WTC11 (cell line): ENCODE measurements at regions not wholly inside any gene's neighbourhood (a gene's known extent, or its start where the extent isn't known, plus 50 kb on each side); places are given as distances from the start of the nearest gene placed in this dataset.

Experiments
- ATAC-seq: fragments of 200-7000 bp; cut with Tn5 transposase; 2 replicates; pipeline ENCODE4 v1.10.0; 2021; ENCODE audit warnings: mild to moderate bottlenecking, moderate library complexity
- CTCF ChIA-PET: fragments of 300-600 bp; sonication (Branson Sonifier 250); formaldehyde crosslinking; loops from one replicate; lab custom pipeline; 2021; ENCODE audit warnings: antibody characterized with exemption; lab: Charles Lee
- POLR2A ChIA-PET: fragments of 350-600 bp; sonication (Branson Sonifier 250); formaldehyde crosslinking; loops from one replicate; lab custom pipeline; 2021; ENCODE audit warnings: antibody characterized with exemption; lab: Charles Lee
- DNase-seq: peaks from one replicate; pipeline ENCODE4 v3.0.0; 2021; ENCODE audit warnings: low spot score
- H3K27ac Mint-ChIP-seq: 2 replicates; pipeline ENCODE4 v1.8.0; 2021; ENCODE audit warnings: mixed read lengths
- H3K27me3 Mint-ChIP-seq: 2 replicates; pipeline ENCODE4 v1.8.0; 2021; ENCODE audit warnings: low read depth, mild to moderate bottlenecking, moderate library complexity, mixed read lengths
- H3K36me3 Mint-ChIP-seq: 2 replicates; pipeline ENCODE4 v1.8.0; 2021; ENCODE audit warnings: mixed read lengths
- H3K4me1 Mint-ChIP-seq: 2 replicates; pipeline ENCODE4 v1.8.0; 2022; ENCODE audit warnings: mixed read lengths
- H3K4me3 Mint-ChIP-seq: 2 replicates; pipeline ENCODE4 v1.8.0; 2021; ENCODE audit warnings: mild to moderate bottlenecking, moderate library complexity, mixed read lengths
- H3K9me3 Mint-ChIP-seq: 2 replicates; pipeline ENCODE4 v1.8.0; 2021; ENCODE audit warnings: mixed read lengths
- AR ChIP-seq: fragments of 250-450 bp; sonication (Bioruptor Pico); IDR thresholded peaks from 2 replicates; pipeline ENCODE4 v1.9.0; 2021; ENCODE audit warnings: mild to moderate bottlenecking
- ATF1 ChIP-seq: sonication (generic); formaldehyde crosslinking; IDR thresholded peaks from 2 replicates; pipeline ENCODE4 v1.8.1; 2023; ENCODE audit warnings: mild to moderate bottlenecking, moderate library complexity, missing genetic modification reagents
- CREB1 ChIP-seq: sonication (generic); formaldehyde crosslinking; IDR thresholded peaks from 2 replicates; pipeline ENCODE4 v1.8.0; 2023; ENCODE audit warnings: mild to moderate bottlenecking, missing genetic modification reagents
- E2F5 ChIP-seq: sonication (generic); formaldehyde crosslinking; IDR thresholded peaks from 2 replicates; pipeline ENCODE4 v1.8.1; 2022; ENCODE audit warnings: mild to moderate bottlenecking, moderate library complexity, missing genetic modification reagents
- EMX1 ChIP-seq: fragments of 250-450 bp; sonication (Bioruptor Pico); IDR thresholded peaks from 2 replicates; pipeline ENCODE4 v1.8.0; 2021; ENCODE audit warnings: mild to moderate bottlenecking
- FOXJ3 ChIP-seq: sonication (generic); formaldehyde crosslinking; IDR thresholded peaks from 2 replicates; pipeline ENCODE4 v1.9.0; 2021; ENCODE audit warnings: missing genetic modification reagents, mild to moderate bottlenecking, borderline replicate concordance
- IRF2 ChIP-seq: sonication (generic); formaldehyde crosslinking; IDR thresholded peaks from 2 replicates; pipeline ENCODE4 v1.8.0; 2022; ENCODE audit warnings: low read depth, missing genetic modification reagents, borderline replicate concordance
- JAZF1 ChIP-seq: fragments of 250-450 bp; sonication (Bioruptor Pico); IDR thresholded peaks from 2 replicates; pipeline ENCODE4 v1.9.0; 2021; ENCODE audit warnings: moderate library complexity, mild to moderate bottlenecking, inconsistent platforms
- KAT7 ChIP-seq: sonication (generic); formaldehyde crosslinking; IDR thresholded peaks from 2 replicates; pipeline ENCODE4 v1.8.1; 2023; ENCODE audit warnings: missing genetic modification reagents, mild to moderate bottlenecking, borderline replicate concordance
- MLX ChIP-seq: sonication (generic); formaldehyde crosslinking; IDR thresholded peaks from 2 replicates; pipeline ENCODE4 v1.8.1; 2023; ENCODE audit warnings: mild to moderate bottlenecking, missing genetic modification reagents, moderate library complexity
- MXD4 ChIP-seq: fragments of 250-450 bp; sonication (Bioruptor Pico); IDR thresholded peaks from 2 replicates; pipeline ENCODE4 v1.8.0; 2021; ENCODE audit warnings: mild to moderate bottlenecking, moderate library complexity, borderline replicate concordance
- NR1H2 ChIP-seq: sonication (generic); formaldehyde crosslinking; IDR thresholded peaks from 2 replicates; pipeline ENCODE4 v1.9.0; 2021; ENCODE audit warnings: mild to moderate bottlenecking, moderate library complexity, missing genetic modification reagents
- SMAD3 ChIP-seq: sonication (generic); formaldehyde crosslinking; IDR thresholded peaks from 2 replicates; pipeline ENCODE4 v1.8.0; 2022; ENCODE audit warnings: missing genetic modification reagents, mild to moderate bottlenecking, borderline replicate concordance
- USF1 ChIP-seq: sonication (generic); formaldehyde crosslinking; IDR thresholded peaks from 2 replicates; pipeline ENCODE4 v1.8.0; 2022; ENCODE audit warnings: mild to moderate bottlenecking, missing genetic modification reagents
- ZBTB21 ChIP-seq: sonication (generic); formaldehyde crosslinking; IDR thresholded peaks from 2 replicates; pipeline ENCODE4 v1.8.1; 2023; ENCODE audit warnings: mild to moderate bottlenecking, missing genetic modification reagents, borderline replicate concordance
- ZNF423 ChIP-seq: fragments of 250-450 bp; sonication (Bioruptor Pico); IDR thresholded peaks from 2 replicates; pipeline ENCODE4 v2.1.2; 2022; ENCODE audit warnings: mild to moderate bottlenecking, moderate library complexity
- TF ChIP-seq, protein P1 (sequence below): sonication (generic); formaldehyde crosslinking; IDR thresholded peaks from 2 replicates; pipeline ENCODE4 v1.8.1; 2023; ENCODE audit warnings: mild to moderate bottlenecking, missing genetic modification reagents
- TF ChIP-seq, protein P2 (sequence below): sonication (generic); formaldehyde crosslinking; IDR thresholded peaks from 2 replicates; pipeline ENCODE4 v1.8.1; 2022; ENCODE audit warnings: low read depth, missing genetic modification reagents, borderline replicate concordance
- TF ChIP-seq, protein P3 (sequence below): sonication (generic); formaldehyde crosslinking; IDR thresholded peaks from 2 replicates; pipeline ENCODE4 v1.8.0; 2022; ENCODE audit warnings: missing genetic modification reagents
- TF ChIP-seq, protein P4 (sequence below): fragments of 250-450 bp; sonication (Bioruptor Pico); IDR thresholded peaks from 2 replicates; pipeline ENCODE4 v1.9.0; 2021; ENCODE audit warnings: moderate library complexity, mild to moderate bottlenecking, inconsistent platforms, borderline replicate concordance

DNA sequence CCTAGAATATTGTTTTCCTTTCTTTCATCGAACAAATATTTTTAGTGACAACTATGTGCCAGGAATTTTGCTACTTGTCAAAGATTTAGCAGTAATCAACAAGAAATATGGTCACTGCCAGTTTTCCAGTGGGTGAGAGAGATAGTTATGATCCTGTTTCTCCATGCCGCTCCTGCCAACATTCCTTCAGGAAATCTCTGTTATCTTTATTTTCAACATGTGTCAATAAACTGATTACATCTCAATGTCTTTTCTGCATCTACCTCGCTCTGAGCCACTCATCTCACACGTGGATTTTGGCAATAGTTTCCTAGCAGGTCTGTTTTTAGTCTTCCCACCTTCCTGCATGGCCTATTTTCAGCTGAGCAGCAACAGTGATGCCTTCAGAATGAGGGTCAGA lies 650.0 kb upstream of the STXBP6 start:
- Mint-ChIP-seq H3K9me3 (no peaks in the 10 kb centered on the region), H3K4me3 (no peak overlapping the region), H3K36me3 (no peaks in the 10 kb centered on the region), H3K4me1 (no peaks in the 10 kb centered on the region), H3K27me3 (no peaks in the 10 kb centered on the region; the same call in 1 of the 2 replicates), H3K27ac (no peak overlapping the region)
- no peak for DNase-seq
- TF ChIP-seq MXD4 (CRISPR knock-in tag) = no peak
- no peak for TF ChIP-seq EMX1 (CRISPR knock-in tag)
- TF ChIP-seq, protein P1, sequence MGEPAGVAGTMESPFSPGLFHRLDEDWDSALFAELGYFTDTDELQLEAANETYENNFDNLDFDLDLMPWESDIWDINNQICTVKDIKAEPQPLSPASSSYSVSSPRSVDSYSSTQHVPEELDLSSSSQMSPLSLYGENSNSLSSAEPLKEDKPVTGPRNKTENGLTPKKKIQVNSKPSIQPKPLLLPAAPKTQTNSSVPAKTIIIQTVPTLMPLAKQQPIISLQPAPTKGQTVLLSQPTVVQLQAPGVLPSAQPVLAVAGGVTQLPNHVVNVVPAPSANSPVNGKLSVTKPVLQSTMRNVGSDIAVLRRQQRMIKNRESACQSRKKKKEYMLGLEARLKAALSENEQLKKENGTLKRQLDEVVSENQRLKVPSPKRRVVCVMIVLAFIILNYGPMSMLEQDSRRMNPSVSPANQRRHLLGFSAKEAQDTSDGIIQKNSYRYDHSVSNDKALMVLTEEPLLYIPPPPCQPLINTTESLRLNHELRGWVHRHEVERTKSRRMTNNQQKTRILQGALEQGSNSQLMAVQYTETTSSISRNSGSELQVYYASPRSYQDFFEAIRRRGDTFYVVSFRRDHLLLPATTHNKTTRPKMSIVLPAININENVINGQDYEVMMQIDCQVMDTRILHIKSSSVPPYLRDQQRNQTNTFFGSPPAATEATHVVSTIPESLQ (CRISPR knock-in tag) = no peak
- TF ChIP-seq ZNF423 (CRISPR knock-in tag) = no peak
- no peak for TF ChIP-seq KAT7 (CRISPR knock-in tag)
- TF ChIP-seq JAZF1 (CRISPR knock-in tag) = no peak
- POLR2A ChIA-PET = no interaction called here
- CTCF ChIA-PET = no interaction called here
- no peak for ATAC-seq

DNA sequence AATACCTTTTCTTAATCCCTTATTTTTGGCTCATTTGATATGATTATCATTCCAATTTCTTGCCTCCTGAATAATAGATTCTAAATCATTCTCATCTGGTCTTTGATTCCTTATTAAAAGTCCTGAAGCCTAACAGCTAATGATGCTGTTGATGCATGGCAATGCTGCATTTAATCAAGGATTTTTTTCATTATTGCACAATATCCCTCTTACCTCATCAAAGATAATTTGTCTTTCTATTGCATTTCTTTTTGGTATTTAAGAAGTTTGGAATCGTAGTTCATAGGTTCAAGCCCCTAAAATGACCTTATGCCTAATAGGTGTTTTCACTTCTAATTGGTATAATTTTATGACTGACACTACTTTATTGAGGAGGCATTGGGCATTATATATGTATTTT lies 648.2 kb upstream of the STXBP6 start:
- H3K4me3 Mint-ChIP-seq = no peak overlapping the region
- TF ChIP-seq AR (CRISPR knock-in tag) (no peak), JAZF1 (CRISPR knock-in tag) (no peak), ZBTB21 (CRISPR knock-in tag) (no peak), MLX (no peak), CREB1 (no peak), SMAD3 (no peak), E2F5 (CRISPR knock-in tag) (no peak), IRF2 (CRISPR knock-in tag) (no peak), FOXJ3 (CRISPR knock-in tag) (no peak), NR1H2 (no peak), USF1 (CRISPR knock-in tag) (no peak), ATF1 (no peak)
- TF ChIP-seq, protein P2, sequence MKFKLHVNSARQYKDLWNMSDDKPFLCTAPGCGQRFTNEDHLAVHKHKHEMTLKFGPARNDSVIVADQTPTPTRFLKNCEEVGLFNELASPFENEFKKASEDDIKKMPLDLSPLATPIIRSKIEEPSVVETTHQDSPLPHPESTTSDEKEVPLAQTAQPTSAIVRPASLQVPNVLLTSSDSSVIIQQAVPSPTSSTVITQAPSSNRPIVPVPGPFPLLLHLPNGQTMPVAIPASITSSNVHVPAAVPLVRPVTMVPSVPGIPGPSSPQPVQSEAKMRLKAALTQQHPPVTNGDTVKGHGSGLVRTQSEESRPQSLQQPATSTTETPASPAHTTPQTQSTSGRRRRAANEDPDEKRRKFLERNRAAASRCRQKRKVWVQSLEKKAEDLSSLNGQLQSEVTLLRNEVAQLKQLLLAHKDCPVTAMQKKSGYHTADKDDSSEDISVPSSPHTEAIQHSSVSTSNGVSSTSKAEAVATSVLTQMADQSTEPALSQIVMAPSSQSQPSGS (CRISPR knock-in tag) = no peak
- TF ChIP-seq, protein P3, sequence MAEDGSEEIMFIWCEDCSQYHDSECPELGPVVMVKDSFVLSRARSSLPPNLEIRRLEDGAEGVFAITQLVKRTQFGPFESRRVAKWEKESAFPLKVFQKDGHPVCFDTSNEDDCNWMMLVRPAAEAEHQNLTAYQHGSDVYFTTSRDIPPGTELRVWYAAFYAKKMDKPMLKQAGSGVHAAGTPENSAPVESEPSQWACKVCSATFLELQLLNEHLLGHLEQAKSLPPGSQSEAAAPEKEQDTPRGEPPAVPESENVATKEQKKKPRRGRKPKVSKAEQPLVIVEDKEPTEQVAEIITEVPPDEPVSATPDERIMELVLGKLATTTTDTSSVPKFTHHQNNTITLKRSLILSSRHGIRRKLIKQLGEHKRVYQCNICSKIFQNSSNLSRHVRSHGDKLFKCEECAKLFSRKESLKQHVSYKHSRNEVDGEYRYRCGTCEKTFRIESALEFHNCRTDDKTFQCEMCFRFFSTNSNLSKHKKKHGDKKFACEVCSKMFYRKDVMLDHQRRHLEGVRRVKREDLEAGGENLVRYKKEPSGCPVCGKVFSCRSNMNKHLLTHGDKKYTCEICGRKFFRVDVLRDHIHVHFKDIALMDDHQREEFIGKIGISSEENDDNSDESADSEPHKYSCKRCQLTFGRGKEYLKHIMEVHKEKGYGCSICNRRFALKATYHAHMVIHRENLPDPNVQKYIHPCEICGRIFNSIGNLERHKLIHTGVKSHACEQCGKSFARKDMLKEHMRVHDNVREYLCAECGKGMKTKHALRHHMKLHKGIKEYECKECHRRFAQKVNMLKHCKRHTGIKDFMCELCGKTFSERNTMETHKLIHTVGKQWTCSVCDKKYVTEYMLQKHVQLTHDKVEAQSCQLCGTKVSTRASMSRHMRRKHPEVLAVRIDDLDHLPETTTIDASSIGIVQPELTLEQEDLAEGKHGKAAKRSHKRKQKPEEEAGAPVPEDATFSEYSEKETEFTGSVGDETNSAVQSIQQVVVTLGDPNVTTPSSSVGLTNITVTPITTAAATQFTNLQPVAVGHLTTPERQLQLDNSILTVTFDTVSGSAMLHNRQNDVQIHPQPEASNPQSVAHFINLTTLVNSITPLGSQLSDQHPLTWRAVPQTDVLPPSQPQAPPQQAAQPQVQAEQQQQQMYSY (CRISPR knock-in tag) = no peak
- TF ChIP-seq, protein P4, sequence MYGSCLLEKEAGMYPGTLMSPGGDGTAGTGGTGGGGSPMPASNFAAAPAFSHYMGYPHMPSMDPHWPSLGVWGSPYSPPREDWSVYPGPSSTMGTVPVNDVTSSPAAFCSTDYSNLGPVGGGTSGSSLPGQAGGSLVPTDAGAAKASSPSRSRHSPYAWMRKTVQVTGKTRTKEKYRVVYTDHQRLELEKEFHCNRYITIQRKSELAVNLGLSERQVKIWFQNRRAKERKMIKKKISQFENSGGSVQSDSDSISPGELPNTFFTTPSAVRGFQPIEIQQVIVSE (CRISPR knock-in tag) = no peak
- no peaks in the 10 kb centered on the region; the same call in 1 of the 2 replicates for H3K27me3 Mint-ChIP-seq
- H3K36me3 Mint-ChIP-seq = no peaks in the 10 kb centered on the region
- no peak for ATAC-seq
- ChIA-PET CTCF (no interaction called here), POLR2A (no interaction called here)
- H3K4me1 Mint-ChIP-seq = no peaks in the 10 kb centered on the region
- peaks cover 3% of the 10 kb centered on the region; the same call in 1 of the 2 replicates for H3K9me3 Mint-ChIP-seq
- H3K27ac Mint-ChIP-seq = no peak overlapping the region
- no peak for DNase-seq
